HG03558 (cell line): ENCODE measurements at regions not wholly inside any gene's neighbourhood (a gene's known extent, or its start where the extent isn't known, plus 50 kb on each side); places are given as distances from the start of the nearest gene placed in this dataset.

Experiments
- ATAC-seq: cut with Tn5 transposase; IDR thresholded peaks from one replicate; pipeline ENCODE4 v1.9.1; 2021; ENCODE audit warnings: moderate number of reproducible peaks; ENCODE audit not compliant: unreplicated experiment; ENCODE audit errors: extremely low read depth

DNA sequence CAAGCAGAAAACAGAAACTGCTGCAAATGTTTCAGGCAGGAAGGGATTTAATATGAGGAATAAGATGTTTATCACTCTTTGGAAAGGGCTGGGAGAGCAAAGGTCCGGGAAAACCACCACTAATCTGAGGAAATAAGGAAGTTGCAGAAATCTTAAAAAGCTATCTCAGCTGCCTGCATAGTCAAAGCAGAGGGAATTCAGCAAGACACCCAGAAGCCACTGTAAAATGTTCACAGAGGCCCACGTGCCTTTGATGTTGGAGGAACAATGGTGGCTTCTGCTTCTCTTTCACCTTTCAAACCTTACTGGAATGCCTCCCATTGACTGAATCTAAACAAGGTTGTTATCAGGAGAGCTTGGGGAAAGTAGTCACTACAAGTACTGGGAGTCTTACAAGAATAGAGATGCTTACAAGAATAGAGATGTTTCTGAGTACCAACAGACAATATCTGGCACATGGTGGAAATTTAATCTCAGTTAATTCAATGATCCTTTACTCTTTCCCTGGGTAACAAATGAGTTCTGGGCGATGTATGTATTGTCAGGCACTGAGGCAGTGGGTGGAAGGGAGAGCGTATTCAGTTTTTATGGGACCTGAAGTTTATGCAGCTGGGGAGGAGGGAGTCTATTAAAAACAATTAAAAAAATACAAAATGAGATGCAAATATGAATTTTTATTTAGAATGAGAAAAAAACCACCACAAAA, 56.1 kb upstream of the MED13 start:
- no peak for ATAC-seq

DNA sequence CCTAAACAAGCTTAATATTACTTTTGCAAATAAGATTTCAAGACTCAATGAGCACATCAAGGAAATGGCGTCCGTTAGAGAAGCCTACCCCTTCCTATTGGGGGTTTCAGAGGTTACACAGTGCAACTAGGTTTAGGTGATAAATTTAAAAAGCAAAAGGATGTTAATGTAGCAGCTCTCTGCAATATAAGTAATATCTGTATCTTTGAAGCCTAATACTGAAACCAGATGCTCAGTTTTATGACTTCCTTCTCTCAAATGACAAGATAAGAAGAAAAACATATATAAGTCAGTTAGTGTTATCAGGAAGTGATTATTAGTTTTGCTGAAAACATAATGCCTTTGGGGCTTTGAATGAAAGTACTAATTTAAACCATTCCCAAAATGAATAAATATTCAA, 54.3 kb upstream of the MED13 start:
- ATAC-seq, result peak; percentile 59
